Nephron (organoid): ENCODE measurements at regions not wholly inside any gene's neighbourhood (a gene's known extent, or its start where the extent isn't known, plus 50 kb on each side); places are given as distances from the start of the nearest gene placed in this dataset.

Experiments
- H3K27ac Mint-ChIP-seq, 3 experiments: 2 replicates each; pipeline ENCODE4 v1.8.0; 2020; ENCODE audit warnings: mixed read lengths in 3 of 3, mild to moderate bottlenecking in 2 of 3, moderate library complexity in 1 of 3
- H3K27me3 Mint-ChIP-seq: 2 replicates; pipeline ENCODE4 v1.8.0; 2021; ENCODE audit warnings: low read depth, mild to moderate bottlenecking, moderate library complexity, mixed read lengths
- H3K36me3 Mint-ChIP-seq: 2 replicates; pipeline ENCODE4 v1.8.0; 2020; ENCODE audit warnings: low read depth, mixed read lengths
- H3K4me1 Mint-ChIP-seq: 2 replicates; pipeline ENCODE4 v1.8.0; 2020; ENCODE audit warnings: mixed read lengths
- H3K4me3 Mint-ChIP-seq, 3 experiments: 2 replicates each; pipeline ENCODE4 v1.8.0; 2020; ENCODE audit warnings: mild to moderate bottlenecking in 3 of 3, mixed read lengths in 3 of 3, moderate library complexity in 2 of 3
- H3K9me3 Mint-ChIP-seq: 2 replicates; pipeline ENCODE4 v1.8.0; 2020; ENCODE audit warnings: mixed read lengths
- TF ChIP-seq, protein P1 (sequence below), 3 experiments: fragments of 200-600 bp; sonication (generic); IDR thresholded peaks; one replicate each; pipeline ENCODE4 v1.5.0; 2021; ENCODE audit warnings: antibody characterized with exemption in 3 of 3; ENCODE audit not compliant: unreplicated experiment in 3 of 3

DNA sequence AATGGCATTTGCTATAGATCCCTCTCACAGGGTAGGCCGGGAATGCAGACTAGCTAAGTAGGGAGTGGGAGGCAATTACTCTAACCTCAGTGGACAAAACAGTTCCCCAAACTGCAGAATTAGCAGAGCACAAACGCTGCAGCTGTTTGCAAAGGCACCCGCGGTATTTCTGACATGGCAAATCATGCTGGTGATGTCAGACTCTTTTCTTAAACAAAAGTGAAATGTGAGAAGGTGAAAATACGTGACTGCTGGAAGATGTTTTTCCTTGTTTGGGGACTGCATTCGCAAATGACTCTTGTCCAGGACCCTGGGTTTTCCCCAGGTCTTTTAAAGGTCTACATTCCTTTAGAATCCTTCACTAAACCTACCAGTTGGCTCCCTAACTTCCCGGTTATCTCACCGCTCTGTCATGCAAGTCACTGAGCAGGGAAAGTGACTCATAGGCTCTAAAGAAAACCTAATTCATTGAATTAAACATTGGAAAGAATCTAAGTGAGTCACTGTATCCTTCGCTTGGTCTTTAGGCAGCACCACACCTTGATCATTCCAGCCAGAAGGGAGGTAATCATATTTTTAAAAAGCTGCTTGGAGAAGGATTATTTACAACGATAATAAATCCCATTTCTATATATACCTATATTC, 91.5 kb upstream of the DNAH5 start:
- TF ChIP-seq, protein P1, sequence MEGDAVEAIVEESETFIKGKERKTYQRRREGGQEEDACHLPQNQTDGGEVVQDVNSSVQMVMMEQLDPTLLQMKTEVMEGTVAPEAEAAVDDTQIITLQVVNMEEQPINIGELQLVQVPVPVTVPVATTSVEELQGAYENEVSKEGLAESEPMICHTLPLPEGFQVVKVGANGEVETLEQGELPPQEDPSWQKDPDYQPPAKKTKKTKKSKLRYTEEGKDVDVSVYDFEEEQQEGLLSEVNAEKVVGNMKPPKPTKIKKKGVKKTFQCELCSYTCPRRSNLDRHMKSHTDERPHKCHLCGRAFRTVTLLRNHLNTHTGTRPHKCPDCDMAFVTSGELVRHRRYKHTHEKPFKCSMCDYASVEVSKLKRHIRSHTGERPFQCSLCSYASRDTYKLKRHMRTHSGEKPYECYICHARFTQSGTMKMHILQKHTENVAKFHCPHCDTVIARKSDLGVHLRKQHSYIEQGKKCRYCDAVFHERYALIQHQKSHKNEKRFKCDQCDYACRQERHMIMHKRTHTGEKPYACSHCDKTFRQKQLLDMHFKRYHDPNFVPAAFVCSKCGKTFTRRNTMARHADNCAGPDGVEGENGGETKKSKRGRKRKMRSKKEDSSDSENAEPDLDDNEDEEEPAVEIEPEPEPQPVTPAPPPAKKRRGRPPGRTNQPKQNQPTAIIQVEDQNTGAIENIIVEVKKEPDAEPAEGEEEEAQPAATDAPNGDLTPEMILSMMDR (IDR thresholded peaks at IDR 0.05; ENCODE audit: unreplicated experiment in 3 of 3), result no peak
- H3K27me3 Mint-ChIP-seq, result peaks cover 7% of the 10 kb centered on the region
- H3K4me3 Mint-ChIP-seq, result peak overlapping the region in 2 of 3 experiments; percentile 29 to 49
- H3K9me3 Mint-ChIP-seq, result no peaks in the 10 kb centered on the region
- peak overlapping the region; percentile 85 to 93 (median 87) for H3K27ac Mint-ChIP-seq
- no peaks in the 10 kb centered on the region for H3K36me3 Mint-ChIP-seq
- H3K4me1 Mint-ChIP-seq, result peaks cover 52% of the 10 kb centered on the region

DNA sequence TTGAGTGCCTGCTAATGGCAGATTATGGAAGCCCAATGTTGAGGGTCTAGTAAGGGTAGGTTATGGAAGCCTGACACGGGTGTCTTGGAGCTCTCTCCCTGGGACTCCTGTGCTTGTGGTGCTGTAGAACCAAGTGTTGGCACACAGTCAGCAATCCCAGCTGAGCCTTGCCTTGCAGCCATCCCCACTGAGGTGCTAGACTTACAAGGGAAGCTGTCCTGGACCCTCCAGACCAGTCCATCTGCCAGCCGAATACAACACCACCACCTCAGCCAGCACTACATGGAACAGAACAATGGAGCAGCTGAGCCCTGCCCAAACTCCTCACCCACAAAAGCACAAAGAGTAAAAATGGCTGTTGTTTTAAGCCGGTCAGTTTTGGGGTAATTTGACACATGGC, 90.5 kb upstream of the DNAH5 start:
- Mint-ChIP-seq H3K27me3 (peaks cover 8% of the 10 kb centered on the region), H3K9me3 (no peaks in the 10 kb centered on the region), H3K36me3 (no peaks in the 10 kb centered on the region), H3K27ac (peak overlapping the region; percentile 85 to 93 (median 87)), H3K4me3 (no peak overlapping the region), H3K4me1 (peaks cover 51% of the 10 kb centered on the region)
- TF ChIP-seq, protein P1 (IDR thresholded peaks at IDR 0.05; ENCODE audit: unreplicated experiment in 3 of 3), result no peak

DNA sequence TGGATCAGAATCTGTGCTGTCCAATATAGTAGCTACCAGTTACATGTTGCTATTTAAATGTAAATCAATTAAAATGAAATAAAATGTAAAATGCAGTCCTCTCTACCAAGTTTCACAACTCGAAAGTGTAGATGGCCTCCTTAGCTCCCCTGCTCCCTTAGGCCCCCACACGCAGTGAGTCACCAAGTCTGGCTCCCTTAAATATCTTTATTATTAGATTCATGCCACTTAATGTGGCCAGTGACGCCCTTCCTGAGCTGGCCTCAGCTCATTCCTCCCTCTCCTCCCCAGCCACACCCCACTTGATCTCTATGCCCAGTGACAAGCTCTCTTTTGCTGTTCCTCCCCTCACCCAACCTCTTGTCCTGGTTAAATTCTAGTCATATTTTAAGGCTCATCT, 88.4 kb upstream of the DNAH5 start:
- TF ChIP-seq, protein P1 (IDR thresholded peaks at IDR 0.05; ENCODE audit: unreplicated experiment in 3 of 3), result no peak
- no peaks in the 10 kb centered on the region for H3K36me3 Mint-ChIP-seq
- no peaks in the 10 kb centered on the region for H3K9me3 Mint-ChIP-seq
- H3K4me3 Mint-ChIP-seq, result no peak overlapping the region
- peaks cover 34% of the 10 kb centered on the region for H3K4me1 Mint-ChIP-seq
- no peak overlapping the region for H3K27ac Mint-ChIP-seq
- H3K27me3 Mint-ChIP-seq, result peaks cover 5% of the 10 kb centered on the region

DNA sequence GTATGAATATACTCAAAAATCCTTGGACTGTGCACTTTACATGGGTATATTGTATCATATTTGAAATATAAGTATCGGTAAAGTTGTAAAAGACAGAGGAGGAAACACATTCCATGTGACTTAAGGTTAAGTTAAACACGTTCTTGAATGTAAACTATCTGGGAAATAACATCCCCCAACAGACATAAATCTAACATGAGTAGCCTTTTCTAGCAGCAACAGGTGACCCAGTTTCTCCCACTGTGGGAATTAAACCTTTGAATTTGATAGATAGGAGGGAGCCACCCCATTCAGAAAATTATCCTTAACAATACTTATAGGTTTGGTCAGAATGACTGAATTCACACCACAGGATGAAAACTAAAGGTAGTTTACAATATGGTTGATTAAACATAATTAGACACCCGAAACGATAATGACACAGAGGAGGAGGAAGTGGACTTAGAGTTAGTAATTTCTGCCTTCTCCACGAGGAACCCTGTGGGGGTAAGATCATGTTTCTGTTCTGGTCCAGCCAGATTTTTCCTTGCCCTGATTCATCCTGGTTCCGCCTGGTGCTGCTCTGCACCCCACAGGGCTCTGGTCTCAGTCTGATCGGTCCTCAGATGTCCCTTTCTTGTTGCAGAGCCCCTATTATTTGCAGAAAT, 84.6 kb upstream of the DNAH5 start:
- TF ChIP-seq, protein P1 (IDR thresholded peaks at IDR 0.05; ENCODE audit: unreplicated experiment in 3 of 3), result no peak

DNA sequence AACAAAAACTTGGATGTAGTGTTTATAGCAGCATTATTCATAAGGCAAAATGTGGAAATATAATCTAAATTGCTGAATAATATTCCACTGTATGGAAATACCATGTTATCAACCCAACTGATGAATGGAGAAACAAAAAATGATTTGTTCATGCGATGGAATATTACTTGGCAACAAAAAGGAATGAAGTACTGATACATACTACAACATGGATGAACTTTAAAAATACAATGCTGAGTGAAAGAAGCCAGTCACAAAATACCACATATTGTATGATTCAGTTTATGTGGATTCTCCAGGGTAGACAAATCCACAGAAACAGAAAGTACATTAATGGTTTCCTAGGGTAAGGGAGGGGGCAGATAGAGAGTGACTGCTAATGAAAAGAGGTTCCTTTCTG, 83.7 kb upstream of the DNAH5 start:
- peaks cover 3% of the 10 kb centered on the region for H3K9me3 Mint-ChIP-seq
- H3K4me1 Mint-ChIP-seq, result no peaks in the 10 kb centered on the region
- no peak overlapping the region for H3K4me3 Mint-ChIP-seq
- TF ChIP-seq, protein P1 (IDR thresholded peaks at IDR 0.05; ENCODE audit: unreplicated experiment in 3 of 3), result no peak
- H3K36me3 Mint-ChIP-seq, result no peaks in the 10 kb centered on the region
- peaks cover 5% of the 10 kb centered on the region for H3K27me3 Mint-ChIP-seq
- H3K27ac Mint-ChIP-seq, result no peak overlapping the region

More for the DNA sequence above, 84.6 kb upstream of the DNAH5 start:
- H3K4me1 Mint-ChIP-seq, result peaks cover under 1% of the 10 kb centered on the region
- H3K9me3 Mint-ChIP-seq, result peaks cover 3% of the 10 kb centered on the region
- H3K27me3 Mint-ChIP-seq, result peaks cover 5% of the 10 kb centered on the region
- H3K4me3 Mint-ChIP-seq, result no peak overlapping the region
- no peak overlapping the region for H3K27ac Mint-ChIP-seq
- H3K36me3 Mint-ChIP-seq, result no peaks in the 10 kb centered on the region
